ENCODE measurements at regions not wholly inside any gene's neighbourhood (a gene's known extent, or its start where the extent isn't known, plus 50 kb on each side); places are given as distances from the start of the nearest gene placed in this dataset.

DNA sequence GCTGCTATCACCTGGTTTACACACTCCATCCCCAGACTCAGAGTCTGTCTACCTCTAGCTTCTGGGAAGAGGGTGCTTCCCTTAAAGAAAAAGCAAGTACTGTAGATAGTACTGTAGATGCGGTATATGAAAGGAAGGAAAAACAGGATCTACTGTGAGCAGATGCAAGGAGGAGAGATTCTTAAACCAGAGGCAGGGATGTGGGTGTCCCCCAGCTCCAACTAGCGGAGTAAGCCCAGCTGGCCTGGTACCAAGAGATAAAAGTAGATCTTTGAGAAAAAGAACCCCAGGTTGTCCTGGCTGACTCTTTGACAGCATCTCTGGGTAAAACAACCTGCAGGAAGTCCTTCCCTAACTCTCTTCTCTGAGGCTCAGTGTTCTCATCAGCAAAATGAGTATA, 523.7 kb upstream of the PROK2 start:
- Mint-ChIP-seq H3K36me3 (ENCODE audit: insufficient read depth in 1 of 3, low read depth in 3 of 3) (no peaks in the 10 kb centered on the region), H3K27me3 (ENCODE audit: low read depth) (peaks cover 10% of the 10 kb centered on the region), H3K9me3 (no peaks in the 10 kb centered on the region), H3K4me1 (peaks cover 24 to 30% of the 10 kb centered on the region in 2 experiments), H3K27ac (no peak overlapping the region), H3K4me3 (no peak overlapping the region)
- Histone ChIP-seq H3K9ac (ENCODE audit: extremely low read depth, insufficient read length, low read length) (no peak overlapping the region), H3K79me2 (ENCODE audit: insufficient read depth, low read length) (no peaks in the 10 kb centered on the region), H4K5ac (ENCODE audit: insufficient read length, low read depth, low read length) (no peak overlapping the region), H4K91ac (ENCODE audit: insufficient read length, low read depth, low read length) (no peak overlapping the region), H2AFZ (ENCODE audit: low read length) (no peak overlapping the region), H3K14ac (ENCODE audit: insufficient read depth, low read length) (no peak overlapping the region), H2BK120ac (ENCODE audit: low read depth, low read length, poor library complexity, severe bottlenecking) (no peak overlapping the region), H3K9me3 (ENCODE audit: control insufficient read depth, low read depth, low read length) (no peaks in the 10 kb centered on the region), H3K18ac (ENCODE audit: insufficient read length, low read depth, low read length) (no peak overlapping the region), H4K20me1 (ENCODE audit: control insufficient read depth, insufficient read depth, insufficient read length) (no peaks in the 10 kb centered on the region), H2BK12ac (ENCODE audit: insufficient read length, low read depth, low read length) (no peak overlapping the region), H3K27ac (ENCODE audit: insufficient read length, low read depth, low read length) (no peak overlapping the region), H3K56ac (ENCODE audit: insufficient read length, low read depth, low read length) (no peak overlapping the region), H2AK5ac (ENCODE audit: insufficient read length, low read length) (no peak overlapping the region), H3K23ac (ENCODE audit: insufficient read length, low read depth, low read length) (no peak overlapping the region), H3K4ac (ENCODE audit: low read depth, low read length) (no peak overlapping the region), H3K79me1 (ENCODE audit: insufficient read depth, low read depth, low read length, poor library complexity, severe bottlenecking) (no peaks in the 10 kb centered on the region), H3K4me1 (ENCODE audit: insufficient read depth, low read length) (no peaks in the 10 kb centered on the region), H3K23me2 (ENCODE audit: insufficient read length, low read depth, low read length, poor library complexity, severe bottlenecking) (no peaks in the 10 kb centered on the region), H2BK5ac (ENCODE audit: insufficient read length, low read length) (no peak overlapping the region), H2BK15ac (ENCODE audit: low read depth, low read length) (no peak overlapping the region), H2BK20ac (ENCODE audit: low read depth, low read length, poor library complexity, severe bottlenecking) (no peak overlapping the region), H3T11ph (ENCODE audit: low read length) (no peak overlapping the region), H4K8ac (replicated peaks; ENCODE audit: insufficient read length, low read depth, low read length) (no peak overlapping the region), H3K27me3 (ENCODE audit: insufficient read depth, low read length) (no peaks in the 10 kb centered on the region), H3K4me2 (ENCODE audit: insufficient read depth, insufficient read length, low read length) (no peak overlapping the region)
- no peak for DNase-seq
- TF ChIP-seq, protein P1, sequence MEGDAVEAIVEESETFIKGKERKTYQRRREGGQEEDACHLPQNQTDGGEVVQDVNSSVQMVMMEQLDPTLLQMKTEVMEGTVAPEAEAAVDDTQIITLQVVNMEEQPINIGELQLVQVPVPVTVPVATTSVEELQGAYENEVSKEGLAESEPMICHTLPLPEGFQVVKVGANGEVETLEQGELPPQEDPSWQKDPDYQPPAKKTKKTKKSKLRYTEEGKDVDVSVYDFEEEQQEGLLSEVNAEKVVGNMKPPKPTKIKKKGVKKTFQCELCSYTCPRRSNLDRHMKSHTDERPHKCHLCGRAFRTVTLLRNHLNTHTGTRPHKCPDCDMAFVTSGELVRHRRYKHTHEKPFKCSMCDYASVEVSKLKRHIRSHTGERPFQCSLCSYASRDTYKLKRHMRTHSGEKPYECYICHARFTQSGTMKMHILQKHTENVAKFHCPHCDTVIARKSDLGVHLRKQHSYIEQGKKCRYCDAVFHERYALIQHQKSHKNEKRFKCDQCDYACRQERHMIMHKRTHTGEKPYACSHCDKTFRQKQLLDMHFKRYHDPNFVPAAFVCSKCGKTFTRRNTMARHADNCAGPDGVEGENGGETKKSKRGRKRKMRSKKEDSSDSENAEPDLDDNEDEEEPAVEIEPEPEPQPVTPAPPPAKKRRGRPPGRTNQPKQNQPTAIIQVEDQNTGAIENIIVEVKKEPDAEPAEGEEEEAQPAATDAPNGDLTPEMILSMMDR (conservative IDR thresholded peaks at IDR 0.05) = no peak
- no CpG with 5 or more reads among the region's 2 CpGs for WGBS (ENCODE audit: extremely low coverage, insufficient read length, low lambda C conversion rate)

All from H9 (cell line).